OCI-LY1 (cell line): ENCODE measurements at regions not wholly inside any gene's neighbourhood (a gene's known extent, or its start where the extent isn't known, plus 50 kb on each side); places are given as distances from the start of the nearest gene placed in this dataset.

Source experiments
- H2AFZ ChIP-seq: fragments of 200-600 bp; sonication (generic), shearing (Covaris generic); 2 replicates; pipeline ENCODE4 v1.6.0; 2014; ENCODE audit warnings: antibody characterized with exemption, mild to moderate bottlenecking, low read length
- H3F3A ChIP-seq: fragments of 200-600 bp; sonication (generic), shearing (Covaris generic); 2 replicates; pipeline ENCODE4 v1.6.0; 2014; ENCODE audit warnings: mild to moderate bottlenecking, antibody characterized with exemption, low read length, moderate library complexity; ENCODE audit not compliant: insufficient read depth
- H3K27ac ChIP-seq: fragments of 200-600 bp; sonication (generic); 2 replicates; pipeline ENCODE4 v1.5.1; 2014; ENCODE audit warnings: low read length, mixed run types, mild to moderate bottlenecking, low read depth; ENCODE audit not compliant: poor library complexity, severe bottlenecking
- H3K27me3 ChIP-seq: fragments of 200-600 bp; sonication (generic); 2 replicates; pipeline ENCODE4 v1.6.0; 2014; ENCODE audit warnings: antibody characterized with exemption, mild to moderate bottlenecking, low read length, moderate library complexity; ENCODE audit not compliant: insufficient read depth
- H3K36me3 ChIP-seq: fragments of 200-600 bp; sonication (generic); 2 replicates; pipeline ENCODE4 v1.6.1; 2014; ENCODE audit warnings: mild to moderate bottlenecking, antibody characterized with exemption, low read length, moderate library complexity, mixed read lengths; ENCODE audit not compliant: insufficient read depth
- H3K4me1 ChIP-seq: fragments of 200-600 bp; sonication (generic); 2 replicates; pipeline ENCODE4 v1.5.1; 2014; ENCODE audit warnings: mild to moderate bottlenecking, low read length, moderate library complexity; ENCODE audit not compliant: insufficient read depth, severe bottlenecking
- H3K4me2 ChIP-seq: fragments of 200-600 bp; sonication (generic), shearing (Covaris generic); 2 replicates; pipeline ENCODE4 v1.6.1; 2014; ENCODE audit warnings: low read length
- H3K4me3 ChIP-seq: fragments of 200-600 bp; sonication (generic); 2 replicates; pipeline ENCODE4 v1.5.1; 2014; ENCODE audit warnings: low read length, low read depth, mild to moderate bottlenecking, mixed read lengths; ENCODE audit not compliant: poor library complexity, severe bottlenecking
- H3K79me2 ChIP-seq: fragments of 200-600 bp; shearing (Covaris generic); 2 replicates; pipeline ENCODE4 v1.6.1; 2016; ENCODE audit warnings: mixed run types, low read length, mixed read lengths; ENCODE audit not compliant: insufficient read depth
- H3K9ac ChIP-seq: fragments of 200-600 bp; sonication (generic), shearing (Covaris generic); 2 replicates; pipeline ENCODE4 v1.6.1; 2014; ENCODE audit warnings: mild to moderate bottlenecking, low read length, mixed read lengths
- H3K9me2 ChIP-seq: fragments of 200-600 bp; sonication (generic), shearing (Covaris generic); 2 replicates; pipeline ENCODE4 v1.6.1; 2014; ENCODE audit warnings: low read depth, mild to moderate bottlenecking, low read length, mixed read lengths
- H3K9me3 ChIP-seq: fragments of 200-600 bp; shearing (Covaris generic); 2 replicates; pipeline ENCODE4 v1.6.1; 2014; ENCODE audit warnings: low read length, mixed read lengths
- H4K20me1 ChIP-seq: fragments of 200-600 bp; sonication (generic), shearing (Covaris generic); 2 replicates; pipeline ENCODE4 v1.6.0; 2016; ENCODE audit warnings: mild to moderate bottlenecking, low read length; ENCODE audit not compliant: insufficient read depth
- EZH2 ChIP-seq: fragments of 200-600 bp; sonication (generic), shearing (Covaris generic); IDR thresholded peaks from 2 replicates; pipeline ENCODE4 v1.8.0; 2017; ENCODE audit warnings: borderline replicate concordance, mixed run types, mild to moderate bottlenecking, antibody characterized with exemption, low read length, moderate library complexity, mixed read lengths
- TF ChIP-seq, protein P1 (sequence below): fragments of 200-600 bp; sonication (generic), shearing (Covaris generic); IDR thresholded peaks from 2 replicates; pipeline ENCODE4 v1.5.1; 2017; ENCODE audit warnings: mild to moderate bottlenecking, antibody characterized with exemption, low read length, moderate library complexity, mixed read lengths

GRCh38 chr4:127113844-127114362 lies 518.9 kb upstream of the INTU start:
- Histone ChIP-seq H4K20me1 (no peaks in the 10 kb centered on the region), H3K79me2 (no peaks in the 10 kb centered on the region), H3K4me3 (no peak overlapping the region), H3K9ac (no peak overlapping the region), H3K36me3 (no peaks in the 10 kb centered on the region), H2AFZ (no peak overlapping the region), H3K4me1 (no peaks in the 10 kb centered on the region), H3K27ac (no peak overlapping the region), H3K4me2 (no peak overlapping the region), H3K9me2 (no peaks in the 10 kb centered on the region), H3K9me3 (no peaks in the 10 kb centered on the region), H3K27me3 (no peaks in the 10 kb centered on the region), H3F3A (no peaks in the 10 kb centered on the region)
- TF ChIP-seq, protein P1, sequence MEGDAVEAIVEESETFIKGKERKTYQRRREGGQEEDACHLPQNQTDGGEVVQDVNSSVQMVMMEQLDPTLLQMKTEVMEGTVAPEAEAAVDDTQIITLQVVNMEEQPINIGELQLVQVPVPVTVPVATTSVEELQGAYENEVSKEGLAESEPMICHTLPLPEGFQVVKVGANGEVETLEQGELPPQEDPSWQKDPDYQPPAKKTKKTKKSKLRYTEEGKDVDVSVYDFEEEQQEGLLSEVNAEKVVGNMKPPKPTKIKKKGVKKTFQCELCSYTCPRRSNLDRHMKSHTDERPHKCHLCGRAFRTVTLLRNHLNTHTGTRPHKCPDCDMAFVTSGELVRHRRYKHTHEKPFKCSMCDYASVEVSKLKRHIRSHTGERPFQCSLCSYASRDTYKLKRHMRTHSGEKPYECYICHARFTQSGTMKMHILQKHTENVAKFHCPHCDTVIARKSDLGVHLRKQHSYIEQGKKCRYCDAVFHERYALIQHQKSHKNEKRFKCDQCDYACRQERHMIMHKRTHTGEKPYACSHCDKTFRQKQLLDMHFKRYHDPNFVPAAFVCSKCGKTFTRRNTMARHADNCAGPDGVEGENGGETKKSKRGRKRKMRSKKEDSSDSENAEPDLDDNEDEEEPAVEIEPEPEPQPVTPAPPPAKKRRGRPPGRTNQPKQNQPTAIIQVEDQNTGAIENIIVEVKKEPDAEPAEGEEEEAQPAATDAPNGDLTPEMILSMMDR: no peak
- TF ChIP-seq EZH2: no peak

GRCh38 chr4:127118681-127119080 lies 514.1 kb upstream of the INTU start:
- Histone ChIP-seq H4K20me1 (no peaks in the 10 kb centered on the region), H3K79me2 (no peaks in the 10 kb centered on the region), H3K4me2 (no peak overlapping the region), H3K9me3 (no peaks in the 10 kb centered on the region), H3K9ac (no peak overlapping the region), H3K4me3 (no peak overlapping the region), H3K27me3 (no peaks in the 10 kb centered on the region), H3K4me1 (no peaks in the 10 kb centered on the region), H3F3A (no peaks in the 10 kb centered on the region), H3K36me3 (no peaks in the 10 kb centered on the region), H3K27ac (no peak overlapping the region), H3K9me2 (no peaks in the 10 kb centered on the region), H2AFZ (no peak overlapping the region)
- TF ChIP-seq, protein P1: no peak
- no peak for TF ChIP-seq EZH2

DNA sequence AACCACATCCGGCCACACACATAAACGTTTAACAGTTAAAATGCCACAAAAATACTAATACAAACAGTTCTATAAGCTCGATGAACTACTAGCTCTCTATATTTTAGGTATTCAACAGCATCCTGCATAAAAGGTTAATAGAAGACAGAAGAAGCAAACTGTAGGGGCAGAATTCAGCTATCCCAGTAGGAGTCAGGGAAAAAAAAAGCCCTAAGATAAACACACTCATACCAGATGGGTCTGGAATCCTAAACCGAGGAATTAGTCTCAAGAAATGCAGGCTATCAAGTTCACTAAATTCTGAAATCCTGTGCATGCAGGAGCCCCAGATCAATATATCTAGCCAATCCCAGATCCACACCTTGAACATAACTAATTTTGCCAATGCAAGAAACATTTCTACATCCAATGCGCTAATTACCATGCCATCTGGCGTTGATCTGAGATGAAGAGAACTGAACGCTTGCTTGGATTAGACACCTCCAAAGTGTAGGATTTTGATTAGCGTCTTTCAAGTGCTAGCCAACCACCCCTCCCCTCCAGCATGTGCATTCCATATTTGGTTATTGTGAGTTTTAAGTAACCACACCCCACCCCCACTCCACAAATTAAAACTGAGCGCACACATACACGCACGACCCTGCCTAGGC lies 512.2 kb upstream of the INTU start:
- Histone ChIP-seq H3F3A (no peaks in the 10 kb centered on the region), H3K27me3 (no peaks in the 10 kb centered on the region), H3K9ac (no peak overlapping the region), H3K4me3 (no peak overlapping the region), H4K20me1 (no peaks in the 10 kb centered on the region), H2AFZ (no peak overlapping the region), H3K36me3 (no peaks in the 10 kb centered on the region), H3K79me2 (no peaks in the 10 kb centered on the region), H3K4me1 (no peaks in the 10 kb centered on the region), H3K9me2 (no peaks in the 10 kb centered on the region), H3K4me2 (no peak overlapping the region), H3K9me3 (no peaks in the 10 kb centered on the region), H3K27ac (no peak overlapping the region)
- TF ChIP-seq, protein P1: no peak
- no peak for TF ChIP-seq EZH2
